B cell (primary cell): ENCODE measurements at regions not wholly inside any gene's neighbourhood (a gene's known extent, or its start where the extent isn't known, plus 50 kb on each side); places are given as distances from the start of the nearest gene placed in this dataset.

Source experiments
- EZH2 ChIP-seq: IDR thresholded peaks from 2 replicates; pipeline ENCODE4 v1.6.1; 2012; ENCODE audit warnings: borderline replicate concordance, low read depth, mild to moderate bottlenecking, moderate library complexity, low read length; ENCODE audit not compliant: insufficient read depth, poor library complexity, severe bottlenecking
- TF ChIP-seq, protein P1 (sequence below): fragments of 200-600 bp; IDR thresholded peaks from one replicate; pipeline ENCODE4 v1.8.0; 2022; ENCODE audit warnings: antibody characterized with exemption, mild to moderate bottlenecking

- TF ChIP-seq, protein P1, sequence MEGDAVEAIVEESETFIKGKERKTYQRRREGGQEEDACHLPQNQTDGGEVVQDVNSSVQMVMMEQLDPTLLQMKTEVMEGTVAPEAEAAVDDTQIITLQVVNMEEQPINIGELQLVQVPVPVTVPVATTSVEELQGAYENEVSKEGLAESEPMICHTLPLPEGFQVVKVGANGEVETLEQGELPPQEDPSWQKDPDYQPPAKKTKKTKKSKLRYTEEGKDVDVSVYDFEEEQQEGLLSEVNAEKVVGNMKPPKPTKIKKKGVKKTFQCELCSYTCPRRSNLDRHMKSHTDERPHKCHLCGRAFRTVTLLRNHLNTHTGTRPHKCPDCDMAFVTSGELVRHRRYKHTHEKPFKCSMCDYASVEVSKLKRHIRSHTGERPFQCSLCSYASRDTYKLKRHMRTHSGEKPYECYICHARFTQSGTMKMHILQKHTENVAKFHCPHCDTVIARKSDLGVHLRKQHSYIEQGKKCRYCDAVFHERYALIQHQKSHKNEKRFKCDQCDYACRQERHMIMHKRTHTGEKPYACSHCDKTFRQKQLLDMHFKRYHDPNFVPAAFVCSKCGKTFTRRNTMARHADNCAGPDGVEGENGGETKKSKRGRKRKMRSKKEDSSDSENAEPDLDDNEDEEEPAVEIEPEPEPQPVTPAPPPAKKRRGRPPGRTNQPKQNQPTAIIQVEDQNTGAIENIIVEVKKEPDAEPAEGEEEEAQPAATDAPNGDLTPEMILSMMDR = no peak
- TF ChIP-seq EZH2 = no peak
These were observed 321.7 kb downstream of the TXNL1 start for GRCh38 chr18:56316727-56317126.
